Right lobe of liver (tissue), 6 donors: ENCODE measurements at regions not wholly inside any gene's neighbourhood (a gene's known extent, or its start where the extent isn't known, plus 50 kb on each side); places are given as distances from the start of the nearest gene placed in this dataset.
A peak's percentile ranks its signal among the peaks of the same experiment; 100 is the strongest.

Source experiments
- ATAC-seq, 4 donors: fragments of 200-7000 bp; cut with Tn5 transposase; one replicate each; pipeline ENCODE4 v1.9.1; 2020; ENCODE audit warnings: mild to moderate bottlenecking in 4 of 4, moderate library complexity in 4 of 4
- DNase-seq, 3 donors: peaks; one replicate each; pipeline ENCODE4 v3.0.0-alpha.2; 2020
- H3K27ac ChIP-seq, 3 donors: fragments of 200-600 bp; one replicate each; pipeline ENCODE4 v1.8.0; 2022
- H3K27me3 ChIP-seq, 2 donors: fragments of 200-600 bp; one replicate each; pipeline ENCODE4 v1.8.0; 2022
- H3K36me3 ChIP-seq, 4 donors: fragments of 200-600 bp; sonication (generic) in 1 of 4; one replicate each; pipeline versions ENCODE4 v1.5.1 to v1.8.0; 2017 to 2022; ENCODE audit warnings: control low read depth in 1 of 4
- H3K4me1 ChIP-seq, 4 donors: fragments of 200-600 bp; sonication (generic) in 1 of 4; one replicate each; pipeline versions ENCODE4 v1.5.1 to v1.8.0; 2017 to 2022; ENCODE audit warnings: control low read depth in 1 of 4
- H3K4me3 ChIP-seq, 3 donors: fragments of 200-600 bp; one replicate each; pipeline ENCODE4 v1.8.0; 2022
- H3K9me3 ChIP-seq, 4 donors: fragments of 200-600 bp; sonication (generic) in 1 of 4; one replicate each; pipeline versions ENCODE4 v1.5.1 to v1.8.0; 2017 to 2022; ENCODE audit warnings: control low read depth in 1 of 4
- POLR2A ChIP-seq: fragments of 450-650 bp; IDR thresholded peaks from one replicate; pipeline ENCODE4 v1.6.1; 2017; ENCODE audit warnings: antibody characterized with exemption, mild to moderate bottlenecking
- WGBS: methylation state at CpG from one replicate; pipeline ENCODE4 v1.1.6; 2018; ENCODE audit warnings: low coverage, low lambda C conversion rate; ENCODE audit not compliant: insufficient coverage; ENCODE audit errors: missing lambda C conversion rate; 5-methylcytosine and 5-hydroxymethylcytosine counted together
- intact Hi-C, 2 donors: fragments of 100-400 bp; cut with DNase I; formaldehyde crosslinking; loops; one replicate each; pipeline versions ENCODE4 v1.11.2 to v1.14.1; 2022
- TF ChIP-seq, protein P1 (sequence below), 4 donors: fragments of 200-600 bp in 3 of 4; fragments of 450-650 bp in 1 of 4; IDR thresholded peaks; one replicate each; pipeline versions ENCODE4 v1.5.1 to v1.8.0; 2016 to 2022; ENCODE audit warnings: antibody characterized with exemption in 4 of 4, mild to moderate bottlenecking in 2 of 4
- donor health status: DM: no; HTN: yes; CAD: no.
- donor health status: DM: no; HTN: no; CAD: no.
- donor health status: DM: no; HTN: no; CAD: no.
- donor health status: DM: no; HTN: yes; CAD: no.
- donor health status: DM: no; HTN: yes; CAD: no.

GRCh38 chr11:128324531-128325141 lies 262.7 kb downstream of the ETS1 start:
- H3K27ac ChIP-seq = no peak overlapping the region
- H3K9me3 ChIP-seq = no peaks in the 10 kb centered on the region
- TF ChIP-seq, protein P1, sequence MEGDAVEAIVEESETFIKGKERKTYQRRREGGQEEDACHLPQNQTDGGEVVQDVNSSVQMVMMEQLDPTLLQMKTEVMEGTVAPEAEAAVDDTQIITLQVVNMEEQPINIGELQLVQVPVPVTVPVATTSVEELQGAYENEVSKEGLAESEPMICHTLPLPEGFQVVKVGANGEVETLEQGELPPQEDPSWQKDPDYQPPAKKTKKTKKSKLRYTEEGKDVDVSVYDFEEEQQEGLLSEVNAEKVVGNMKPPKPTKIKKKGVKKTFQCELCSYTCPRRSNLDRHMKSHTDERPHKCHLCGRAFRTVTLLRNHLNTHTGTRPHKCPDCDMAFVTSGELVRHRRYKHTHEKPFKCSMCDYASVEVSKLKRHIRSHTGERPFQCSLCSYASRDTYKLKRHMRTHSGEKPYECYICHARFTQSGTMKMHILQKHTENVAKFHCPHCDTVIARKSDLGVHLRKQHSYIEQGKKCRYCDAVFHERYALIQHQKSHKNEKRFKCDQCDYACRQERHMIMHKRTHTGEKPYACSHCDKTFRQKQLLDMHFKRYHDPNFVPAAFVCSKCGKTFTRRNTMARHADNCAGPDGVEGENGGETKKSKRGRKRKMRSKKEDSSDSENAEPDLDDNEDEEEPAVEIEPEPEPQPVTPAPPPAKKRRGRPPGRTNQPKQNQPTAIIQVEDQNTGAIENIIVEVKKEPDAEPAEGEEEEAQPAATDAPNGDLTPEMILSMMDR (IDR thresholded peaks at IDR 0.05) = no peak
- TF ChIP-seq POLR2A = no peak
- H3K36me3 ChIP-seq = no peaks in the 10 kb centered on the region
- DNase-seq (no peak), ATAC-seq (peak in 3 of 4 donors; percentile 28 to 44 (median 37))
- intact Hi-C loops = no loop called here
- 53% methylated on average over 12 of the region's 14 CpGs for WGBS
- no peak overlapping the region for H3K4me3 ChIP-seq
- no peaks in the 10 kb centered on the region for H3K27me3 ChIP-seq
- H3K4me1 ChIP-seq = no peaks in the 10 kb centered on the region

- H3K36me3 ChIP-seq = no peaks in the 10 kb centered on the region
- no peaks in the 10 kb centered on the region for H3K27me3 ChIP-seq
- no peaks in the 10 kb centered on the region for H3K9me3 ChIP-seq
- intact Hi-C loops = no loop called here
- ATAC-seq (no peak), DNase-seq (no peak)
- no peaks in the 10 kb centered on the region for H3K4me1 ChIP-seq
- WGBS = 63% methylated on average over 9 of the region's 9 CpGs
- TF ChIP-seq, protein P1 (IDR thresholded peaks at IDR 0.05) = no peak
- TF ChIP-seq POLR2A = no peak
- no peak overlapping the region for H3K4me3 ChIP-seq
- H3K27ac ChIP-seq = no peak overlapping the region
Observed at GRCh38 chr11:128324051-128324481, 263.3 kb downstream of the ETS1 start.

- no peak for DNase-seq
- H3K27ac ChIP-seq = no peak overlapping the region
- WGBS = 67% methylated on average over 1 of the region's 2 CpGs
Observed at GRCh38 chr11:128323381-128323780, 264.0 kb downstream of the ETS1 start.

DNA sequence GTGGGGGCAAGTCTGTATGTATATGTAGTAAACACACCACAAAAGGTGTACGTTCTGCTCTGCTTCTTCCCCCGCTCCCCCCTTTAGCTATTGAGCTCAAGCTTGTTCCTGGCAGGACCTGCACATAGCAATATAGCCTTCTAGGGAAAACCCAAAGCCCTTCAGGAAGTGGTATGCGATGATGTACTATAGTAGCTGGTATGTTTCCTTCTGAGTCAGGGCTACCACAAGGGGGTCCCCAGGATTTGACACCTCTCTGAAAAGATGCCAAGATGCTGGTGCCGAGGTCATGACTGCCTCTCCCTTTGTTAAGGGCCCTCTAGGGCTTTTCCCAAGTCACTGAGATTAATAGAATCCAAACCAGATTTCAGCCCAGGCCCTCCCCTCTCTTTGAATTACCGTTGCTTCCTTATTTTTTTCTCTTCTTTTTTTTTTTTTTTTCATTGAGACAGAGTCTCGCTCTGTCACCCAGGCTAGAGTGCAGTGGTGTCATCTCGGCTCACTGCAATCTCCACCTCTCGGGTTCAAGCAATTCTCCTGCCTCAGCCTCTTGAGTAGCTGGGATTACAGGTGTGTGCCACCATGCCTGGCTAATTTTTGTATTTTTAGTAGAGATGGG lies 268.4 kb downstream of the ETS1 start:
- TF ChIP-seq, protein P1 (IDR thresholded peaks at IDR 0.05) = no peak
- no peak for TF ChIP-seq POLR2A

More at GRCh38 chr11:128323381-128323780, 264.0 kb downstream of the ETS1 start:
- Histone ChIP-seq H3K27me3 (no peaks in the 10 kb centered on the region), H3K36me3 (no peaks in the 10 kb centered on the region), H3K4me3 (no peak overlapping the region), H3K4me1 (no peaks in the 10 kb centered on the region), H3K9me3 (no peaks in the 10 kb centered on the region)
- TF ChIP-seq, protein P1 (IDR thresholded peaks at IDR 0.05) = peak in 3 of 4 donors; percentile 9 to 12 (median 10)
- TF ChIP-seq POLR2A = no peak
- intact Hi-C loops = no loop called here
- ATAC-seq = peak; percentile 25 to 48 (median 30)

More for the DNA sequence above, 268.4 kb downstream of the ETS1 start:
- H3K4me1 ChIP-seq = no peaks in the 10 kb centered on the region
- H3K36me3 ChIP-seq = no peaks in the 10 kb centered on the region
- no peak overlapping the region for H3K27ac ChIP-seq
- no peak for DNase-seq
- no peaks in the 10 kb centered on the region for H3K27me3 ChIP-seq
- no peak overlapping the region for H3K4me3 ChIP-seq
- intact Hi-C loops = no loop called here
- no peak for ATAC-seq
- no peaks in the 10 kb centered on the region for H3K9me3 ChIP-seq
- WGBS = 40% methylated on average over 7 of the region's 8 CpGs
